Esophagus muscularis mucosa (tissue), 3 donors: ENCODE measurements at regions not wholly inside any gene's neighbourhood (a gene's known extent, or its start where the extent isn't known, plus 50 kb on each side); places are given as distances from the start of the nearest gene placed in this dataset.

Experiments used
- CTCF ChIP-seq, 3 experiments: fragments of 200-600 bp in 2 of 3; fragments of 450-650 bp in 1 of 3; sonication (generic) in 2 of 3; IDR thresholded peaks; one replicate each; pipeline ENCODE4 v1.5.1; 2017 to 2019; ENCODE audit warnings: antibody characterized with exemption in 3 of 3, mild to moderate bottlenecking in 2 of 3, moderate library complexity in 1 of 3
- POLR2A ChIP-seq: fragments of 450-650 bp; IDR thresholded peaks from one replicate; pipeline ENCODE4 v1.6.1; 2017; ENCODE audit warnings: antibody characterized with exemption, moderate library complexity, mild to moderate bottlenecking, low read depth

DNA sequence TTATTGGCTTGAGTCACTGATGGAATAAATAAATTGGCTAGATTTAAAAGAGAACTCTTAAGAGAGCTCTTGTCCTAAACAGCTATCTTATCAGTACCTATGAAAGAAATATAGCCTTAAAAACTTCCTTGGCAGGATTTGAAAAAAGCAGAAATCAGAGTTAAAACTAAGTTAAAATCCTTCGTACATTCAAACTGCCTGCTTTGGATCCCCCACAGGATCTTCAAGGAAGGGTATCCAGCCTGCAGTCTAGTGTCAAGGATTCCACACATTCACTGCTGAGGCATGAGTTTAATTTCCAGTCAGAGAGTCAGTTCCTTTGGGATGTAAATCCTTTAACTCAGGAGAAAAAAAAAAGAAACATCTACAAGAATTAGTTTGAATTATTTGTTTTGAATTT lies 242.9 kb upstream of the UBASH3B start:
- TF ChIP-seq POLR2A, result no peak
- no peak for TF ChIP-seq CTCF (IDR thresholded peaks at IDR 0.05)
